ENCODE measurements at regions not wholly inside any gene's neighbourhood (a gene's known extent, or its start where the extent isn't known, plus 50 kb on each side); places are given as distances from the start of the nearest gene placed in this dataset.
"Not testable (repeated sequence)": the region's sequence is repeated elsewhere in the genome, so short reads cannot be mapped to it uniquely, and the experiment has no call there.

DNA sequence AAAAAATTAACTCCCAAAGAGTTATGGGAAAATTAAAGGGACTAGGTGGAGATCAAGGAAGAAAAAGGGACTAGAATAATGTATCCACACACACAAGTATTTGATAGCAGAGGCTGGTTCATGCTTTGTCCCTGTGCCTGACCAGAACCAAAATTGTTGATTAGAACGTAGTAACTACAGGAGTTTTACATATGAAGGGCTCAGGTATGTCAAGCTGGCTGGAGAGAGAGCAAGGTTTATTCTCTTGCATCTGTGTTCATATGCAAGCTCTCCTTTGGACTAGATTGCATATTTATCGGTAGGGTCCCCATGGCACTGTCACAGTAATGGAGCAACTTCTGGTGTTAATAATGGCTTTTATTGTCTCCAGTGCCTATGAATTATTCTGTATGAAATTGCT, 239.9 kb upstream of the TRPM3 start:
- no peak for DNase-seq

DNA sequence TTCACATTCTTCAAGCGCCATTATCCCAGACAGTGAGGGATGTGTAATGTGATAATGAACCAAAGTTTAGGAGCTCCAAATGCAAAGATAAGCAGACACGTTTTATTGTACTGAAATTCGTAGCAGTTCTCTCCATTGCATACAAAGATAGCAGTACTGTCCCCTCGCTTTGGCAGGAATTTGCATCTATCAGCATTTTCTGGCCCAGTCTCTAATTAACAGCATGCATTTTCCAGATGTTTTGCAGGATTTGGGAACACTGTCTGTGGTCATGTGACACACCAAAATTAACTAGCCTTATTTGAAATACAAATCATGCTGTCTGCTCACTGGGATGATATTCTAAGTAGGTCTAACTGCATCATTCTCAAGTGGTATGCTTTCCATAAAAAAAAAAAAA, 235.9 kb upstream of the TRPM3 start:
- DNase-seq = no peak

DNA sequence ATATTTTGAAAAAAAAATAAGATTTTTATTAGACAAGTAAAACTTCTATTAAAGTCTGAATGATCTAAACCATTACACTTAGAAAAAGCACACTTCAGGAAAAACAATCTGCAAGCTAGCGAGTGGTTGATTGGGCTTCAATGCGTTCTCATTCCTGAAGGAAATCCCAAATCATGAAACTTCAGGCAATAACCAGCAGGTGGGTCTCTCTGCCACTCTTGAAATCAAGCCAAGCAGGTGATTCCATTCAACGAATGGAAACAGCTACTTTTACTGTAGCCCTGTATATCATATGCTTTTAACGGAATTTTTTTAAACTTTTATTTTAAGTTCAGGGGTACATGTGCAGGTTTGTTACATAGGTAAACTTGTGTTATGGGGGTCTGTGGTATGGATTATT, 234.5 kb upstream of the TRPM3 start:
- DNase-seq = no peak

DNA sequence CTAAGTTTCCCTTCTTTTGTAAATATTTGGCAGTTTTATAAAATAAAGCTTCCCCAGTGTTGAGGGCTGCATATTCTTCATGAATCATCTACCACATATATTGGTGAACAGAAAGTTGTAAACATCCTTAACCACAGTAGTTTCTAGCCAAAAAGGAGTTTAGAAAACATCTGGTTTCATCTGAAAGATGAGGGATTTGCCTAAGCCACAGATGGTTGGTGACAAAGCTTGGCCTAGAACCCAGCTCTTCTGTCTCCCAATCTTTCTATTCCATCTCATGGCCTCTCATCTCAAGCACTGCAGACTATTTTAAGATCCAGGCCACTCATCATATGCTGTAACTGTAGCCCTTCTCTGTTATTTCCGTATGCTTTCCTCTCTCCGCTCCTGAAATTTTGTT, 232.3 kb upstream of the TRPM3 start:
- no peak for DNase-seq

DNA sequence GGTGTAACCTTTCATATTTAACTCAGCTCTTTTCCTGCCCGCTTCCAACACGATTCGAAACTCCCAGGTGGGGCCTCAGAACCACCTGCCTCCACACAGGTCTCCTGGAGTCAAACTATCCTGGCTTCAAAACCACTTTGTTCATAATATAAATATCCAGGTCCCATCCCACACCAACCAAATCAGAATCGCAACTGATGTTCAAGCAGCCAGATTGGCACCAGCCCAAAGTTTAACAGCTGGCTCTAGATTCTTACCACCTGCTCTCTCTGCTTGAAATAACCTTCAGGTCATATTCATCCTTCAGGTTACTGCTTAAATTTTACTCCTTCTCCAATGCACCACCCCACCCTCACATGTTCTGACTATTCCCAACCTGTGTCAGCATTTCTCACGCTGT, 231.4 kb upstream of the TRPM3 start:
- DNase-seq = no peak

DNA sequence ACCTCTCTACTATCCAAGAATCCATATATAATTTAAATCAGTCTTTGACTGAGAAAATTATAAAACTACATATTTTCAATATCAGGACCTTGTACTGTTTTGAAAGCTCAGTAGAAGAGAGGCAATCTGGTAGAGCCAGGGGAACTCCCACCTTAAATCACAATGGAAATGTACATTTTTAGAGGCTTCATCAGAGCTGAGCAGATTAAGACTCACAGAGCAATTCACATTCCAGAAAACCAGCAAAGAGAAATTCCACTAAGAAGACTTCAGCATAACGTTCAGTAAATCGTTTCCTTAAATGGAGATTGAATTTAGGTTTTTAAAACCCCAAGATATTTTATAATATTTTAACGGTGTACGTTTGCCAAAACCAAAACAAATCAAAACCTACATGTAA, 227.8 kb upstream of the TRPM3 start:
- DNase-seq = no peak

DNA sequence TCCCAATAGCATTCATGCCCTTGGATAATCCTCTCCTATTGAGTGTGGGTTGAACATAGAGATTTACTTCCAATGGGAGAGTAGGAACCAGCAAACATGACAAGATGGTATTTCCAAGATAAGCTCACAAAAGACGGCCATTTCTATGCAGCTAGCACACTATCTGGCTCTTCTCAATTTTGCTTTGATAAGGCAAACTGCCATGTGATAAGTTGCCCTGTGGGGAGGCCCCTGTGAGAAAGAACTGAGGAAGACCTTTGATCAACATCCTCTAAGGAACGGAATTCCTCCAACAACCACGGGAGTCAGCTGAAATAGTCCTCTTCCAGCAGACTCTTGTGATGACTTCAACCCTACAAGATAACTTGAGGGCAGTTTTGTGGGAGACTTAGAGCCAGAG, 211.9 kb upstream of the TRPM3 start:
- no peak for DNase-seq

DNA sequence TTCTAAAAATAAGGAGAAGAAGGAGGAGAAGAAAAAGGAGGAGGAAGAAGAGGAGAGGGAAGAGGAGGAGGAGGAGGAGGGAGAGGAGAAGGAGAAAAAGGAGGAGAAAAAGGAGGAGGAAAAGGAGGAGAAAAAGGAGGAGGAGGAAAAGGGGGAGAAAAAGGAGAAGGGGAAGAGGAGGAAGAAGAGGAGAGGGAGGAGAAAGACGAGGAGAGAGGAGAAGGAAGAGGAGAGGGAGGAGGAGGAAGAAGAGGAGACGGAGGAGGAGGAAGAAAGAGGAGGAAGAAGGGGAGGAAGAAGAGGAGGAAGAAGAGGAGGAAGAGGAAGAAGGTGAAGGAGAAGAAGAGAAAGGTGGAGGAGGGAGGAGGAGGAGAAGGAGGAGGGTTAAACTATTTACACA, 210.2 kb upstream of the TRPM3 start:
- DNase-seq = no peak

DNA sequence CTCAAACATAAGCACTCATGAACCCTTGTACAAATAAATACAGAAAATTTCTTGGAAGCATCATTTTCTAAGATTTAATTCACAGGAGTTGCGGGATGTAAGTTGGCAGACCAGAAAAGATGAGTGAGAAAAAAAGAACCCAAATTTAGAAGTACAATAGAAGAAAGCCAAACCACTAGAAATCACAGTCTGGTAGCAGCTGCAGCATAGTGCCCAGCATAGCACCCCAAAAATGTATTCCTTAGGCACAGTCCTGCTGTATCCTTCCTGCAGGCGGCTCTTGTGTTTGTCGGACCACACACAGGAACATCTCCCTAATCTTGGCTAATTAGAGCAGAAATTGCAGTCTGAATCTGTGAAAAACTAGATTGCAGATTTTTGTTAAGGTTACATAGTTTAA, 208.5 kb upstream of the TRPM3 start:
- DNase-seq = no peak

DNA sequence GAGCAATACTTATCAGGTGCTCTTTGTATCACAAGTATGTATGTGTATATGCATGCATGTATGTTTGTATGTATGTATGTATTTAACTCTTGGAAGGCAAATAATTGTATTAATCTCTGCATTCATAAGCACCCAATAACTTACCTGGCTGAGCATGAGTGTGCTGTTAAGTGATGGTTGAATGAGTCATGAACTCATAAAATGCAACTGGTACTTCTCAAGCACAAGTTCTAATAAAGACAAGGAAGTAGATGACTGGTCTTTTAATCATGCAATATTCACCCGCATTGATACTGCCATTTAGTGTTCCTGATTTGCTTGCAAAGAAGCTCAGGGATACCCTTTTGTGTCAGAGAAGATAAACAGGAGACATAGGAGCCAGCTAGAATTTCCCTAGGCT, 204.9 kb upstream of the TRPM3 start:
- no peak for DNase-seq

DNA sequence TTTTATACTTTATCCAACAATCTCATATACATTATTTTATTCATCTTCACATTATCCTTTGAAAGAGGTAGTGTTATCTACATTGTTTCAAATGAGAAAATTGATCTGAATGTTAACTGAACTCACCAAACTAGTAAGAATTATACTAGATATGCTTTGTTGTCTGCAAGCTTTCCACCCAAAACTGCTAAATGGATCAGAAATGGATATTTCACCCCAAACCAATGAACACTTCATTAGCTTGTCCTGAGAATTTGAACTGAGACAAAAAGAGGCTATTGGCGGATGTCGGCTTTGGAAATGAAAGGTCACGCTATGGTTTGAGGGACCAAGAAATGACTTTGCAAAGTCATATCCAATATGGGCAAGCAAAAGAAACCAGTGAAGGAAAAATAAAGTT, 201.9 kb upstream of the TRPM3 start:
- DNase-seq = no peak

DNA sequence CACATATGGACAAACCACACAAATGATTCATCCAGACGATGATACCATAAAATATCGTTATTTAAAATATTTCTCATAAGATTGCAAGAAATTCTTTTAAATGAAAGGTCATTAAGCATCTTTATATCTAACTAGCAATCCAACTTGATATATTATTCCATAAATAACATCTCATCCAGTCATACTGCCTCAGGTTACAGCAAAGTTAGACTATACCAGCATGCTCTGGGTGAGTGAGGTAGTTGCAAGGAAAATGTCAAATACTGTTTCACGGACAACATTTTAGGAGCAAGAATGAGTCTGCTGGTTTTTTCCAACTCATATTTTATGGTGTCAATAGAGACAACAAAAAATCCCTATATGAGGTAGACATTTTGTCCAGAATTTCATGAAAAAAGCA, 200.9 kb upstream of the TRPM3 start:
- no peak for DNase-seq

DNA sequence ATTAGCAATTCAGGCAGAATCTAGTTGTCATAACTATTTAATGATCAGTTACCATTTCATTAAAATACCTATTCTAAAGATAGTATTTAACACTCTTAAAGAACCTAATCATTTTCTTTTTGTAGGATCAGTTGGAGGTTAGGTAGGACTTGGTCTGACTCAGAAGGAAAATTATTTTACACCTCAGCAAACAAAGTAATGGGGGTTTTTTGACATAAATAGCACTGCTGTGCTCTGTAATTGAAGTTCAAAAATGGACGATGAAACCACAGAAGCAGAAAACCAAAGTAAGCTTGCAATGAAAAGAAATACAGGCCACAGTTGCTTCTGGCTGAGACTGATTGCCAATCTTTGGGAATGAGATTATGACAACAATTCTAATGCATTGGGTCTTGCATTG, 187.0 kb upstream of the TRPM3 start:
- no peak for DNase-seq

DNA sequence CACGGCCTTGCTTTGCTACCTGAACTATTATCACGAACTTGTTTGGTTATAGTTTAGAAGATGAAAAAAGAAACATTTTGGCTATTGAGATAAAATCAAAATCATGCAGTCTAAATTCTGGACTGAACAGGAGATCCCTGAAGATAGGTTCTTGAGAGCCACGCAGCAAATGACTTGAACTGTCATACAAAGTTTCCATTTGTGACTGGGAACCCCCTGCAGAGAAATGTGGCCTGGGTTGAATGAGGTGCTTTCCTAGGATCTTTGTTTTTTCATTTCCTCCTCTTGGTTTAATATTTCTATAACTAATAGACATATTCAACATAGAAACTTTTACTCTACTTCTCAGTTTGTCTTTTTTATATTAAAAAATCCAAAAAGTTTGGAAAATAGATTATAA, 184.7 kb upstream of the TRPM3 start:
- DNase-seq = no peak

DNA sequence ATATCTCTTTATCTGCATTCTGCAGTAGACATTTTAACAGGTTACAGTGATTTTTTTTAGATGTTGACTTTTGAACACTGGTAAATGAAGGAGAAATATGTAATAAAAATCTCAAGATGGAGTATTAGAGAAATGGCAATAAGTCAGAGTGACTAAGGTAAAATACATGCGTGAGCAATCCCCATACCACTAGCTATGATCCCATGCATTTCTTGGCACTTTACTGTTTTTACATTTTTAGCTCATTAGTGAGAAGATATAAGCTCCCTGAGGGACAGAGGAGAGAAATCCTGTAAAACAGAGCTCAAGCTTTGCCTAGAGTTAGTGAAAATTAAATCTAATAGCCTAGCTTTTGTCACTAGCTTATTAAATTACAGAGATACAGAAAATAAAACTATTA, 181.9 kb upstream of the TRPM3 start:
- DNase-seq = no peak

DNA sequence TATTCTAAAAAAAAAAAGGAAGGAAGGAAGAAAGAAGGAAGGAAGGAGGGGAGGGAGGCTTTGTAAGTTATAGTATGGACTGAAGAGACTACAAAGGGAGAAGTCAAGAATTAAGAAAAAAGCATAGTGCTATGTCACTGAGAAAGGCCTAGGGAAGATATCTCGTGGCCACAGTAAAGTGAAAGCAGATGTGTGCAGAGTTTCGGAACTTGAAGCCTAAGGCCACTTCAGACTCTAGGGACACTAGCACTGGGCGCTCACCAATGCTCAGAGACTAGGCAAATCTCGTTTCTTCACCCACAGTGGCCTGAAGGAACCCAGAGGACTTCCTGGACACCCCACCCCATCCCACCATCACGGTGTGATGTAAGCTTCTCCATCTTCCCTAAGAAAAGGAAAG, 181.4 kb upstream of the TRPM3 start:
- DNase-seq = no peak

DNA sequence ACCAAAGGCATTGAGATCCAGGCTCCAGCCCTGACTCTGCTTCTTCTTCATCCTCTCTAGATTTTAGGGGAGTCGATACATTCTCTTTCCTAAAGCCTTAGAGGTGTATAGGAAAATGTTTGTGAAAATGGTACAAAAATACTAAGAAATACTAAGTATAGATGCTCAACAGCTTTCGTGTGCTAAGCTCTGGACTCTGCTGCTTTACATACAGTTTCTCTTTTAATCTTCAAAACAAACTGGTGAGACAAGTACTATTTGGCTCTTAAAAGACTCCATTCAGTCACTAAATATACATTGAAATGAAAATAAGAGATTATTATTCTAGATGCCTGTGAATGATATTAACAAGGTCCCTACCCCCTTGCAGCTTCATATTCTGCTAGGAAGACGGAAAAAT, 174.5 kb upstream of the TRPM3 start:
- no peak for DNase-seq

DNA sequence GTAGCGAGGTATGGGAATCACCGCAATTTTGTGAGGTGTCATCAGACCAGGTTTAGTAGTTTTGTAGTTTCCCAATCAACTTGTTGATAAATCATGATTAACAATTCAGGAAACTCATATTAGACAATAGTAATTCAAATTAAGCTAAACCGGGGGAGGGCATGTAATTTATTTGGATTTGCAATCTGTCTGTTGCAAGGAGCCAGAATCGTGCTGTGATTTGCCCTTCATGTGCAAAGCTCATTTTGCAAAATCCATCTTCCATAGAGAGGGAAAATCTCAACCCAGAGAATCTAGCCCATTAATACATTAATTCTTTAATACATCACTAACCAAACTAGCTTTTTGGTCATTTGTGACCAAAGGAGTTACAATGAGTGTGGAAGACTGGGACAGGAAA, 164.7 kb upstream of the TRPM3 start:
- no peak for DNase-seq

DNA sequence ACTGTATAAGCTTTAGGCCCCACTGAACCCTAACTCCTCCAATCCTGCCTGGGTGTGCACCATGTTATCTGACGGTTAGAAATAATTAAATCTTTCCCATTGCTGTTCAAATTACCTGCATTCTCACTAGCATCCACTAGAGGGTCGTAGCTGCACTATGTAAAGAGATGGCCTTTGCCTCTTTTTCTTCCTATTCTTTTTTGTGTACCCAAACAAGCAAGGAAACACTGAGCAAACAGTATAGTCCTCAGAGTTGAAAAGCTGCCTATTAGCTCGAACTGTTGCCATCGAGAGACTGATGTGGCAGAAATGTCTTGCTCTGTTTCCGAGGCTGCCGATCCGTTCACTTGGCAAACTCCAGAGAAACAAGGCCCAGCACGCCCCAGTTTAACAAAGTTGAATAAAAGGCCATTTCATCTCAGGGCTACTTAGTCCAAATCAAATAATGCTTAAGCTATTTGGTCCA, 163.8 kb upstream of the TRPM3 start:
- DNase-seq = no peak

DNA sequence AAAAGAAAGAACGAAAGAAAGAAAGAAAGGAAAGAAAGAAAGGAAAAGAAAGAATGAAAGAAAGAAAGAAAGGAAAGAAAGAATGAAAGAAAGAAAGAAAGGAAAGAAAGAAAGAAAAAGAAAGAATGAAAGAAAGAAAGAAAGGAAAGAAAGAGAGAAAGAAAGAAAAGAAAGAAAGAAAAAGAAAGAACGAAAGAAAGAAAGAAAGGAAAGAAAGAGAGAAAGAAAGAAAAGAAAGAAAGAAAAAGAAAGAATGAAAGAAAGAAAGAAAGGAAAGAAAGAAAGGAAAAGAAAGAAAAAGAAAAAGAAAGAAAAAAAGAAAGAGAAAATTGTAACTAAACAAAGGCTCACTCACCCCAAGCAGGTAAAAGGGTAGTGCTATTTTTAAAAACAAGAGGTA, 160.7 kb upstream of the TRPM3 start:
- not testable (repeated sequence) for DNase-seq

DNA sequence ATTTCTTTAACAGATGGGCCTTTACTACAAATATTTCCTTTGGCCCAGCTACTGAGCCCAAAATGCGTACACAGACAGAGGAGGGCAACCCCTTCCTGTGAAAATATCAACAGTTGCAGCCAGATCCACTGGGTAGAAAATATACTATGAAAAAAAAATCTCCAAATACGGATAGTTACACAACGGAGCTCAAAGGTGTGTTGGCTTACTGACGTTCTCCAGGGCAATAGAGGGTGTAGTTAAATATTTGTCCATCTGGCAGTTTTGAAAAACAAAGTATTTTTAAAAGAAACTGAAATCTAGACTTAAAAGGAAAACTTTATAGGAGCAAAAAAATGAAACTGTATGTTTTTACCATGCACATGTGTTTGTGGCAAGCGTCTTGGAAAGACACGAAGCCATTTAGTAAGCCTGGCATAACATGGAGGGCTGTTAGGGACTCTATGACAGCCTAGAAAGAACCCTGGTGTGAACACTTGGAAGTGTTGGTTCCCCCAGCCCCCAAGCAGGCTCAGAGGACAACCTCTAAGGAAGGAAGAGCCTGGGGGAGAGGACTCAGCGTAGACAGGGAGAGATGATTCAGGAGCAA, 157.8 kb upstream of the TRPM3 start:
- DNase-seq = no peak

DNA sequence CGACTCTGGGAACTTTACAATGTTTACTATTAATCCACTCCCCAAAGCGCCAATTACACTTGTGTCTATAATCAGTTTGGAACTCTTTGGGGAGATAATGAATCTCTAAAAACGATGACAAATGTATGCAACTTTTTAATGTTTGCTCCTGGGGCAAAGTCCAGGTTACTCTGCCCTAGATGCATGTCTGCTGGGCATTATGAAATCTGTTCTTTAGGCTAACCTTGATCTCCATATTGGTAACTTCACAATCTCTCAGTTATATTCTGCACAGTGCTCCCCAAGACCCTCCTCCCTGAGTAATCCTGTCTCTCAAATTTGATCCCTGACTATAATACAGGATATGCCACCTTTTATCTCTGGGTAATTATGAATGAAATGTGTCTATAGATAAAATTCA, 152.2 kb upstream of the TRPM3 start:
- DNase-seq = no peak

DNA sequence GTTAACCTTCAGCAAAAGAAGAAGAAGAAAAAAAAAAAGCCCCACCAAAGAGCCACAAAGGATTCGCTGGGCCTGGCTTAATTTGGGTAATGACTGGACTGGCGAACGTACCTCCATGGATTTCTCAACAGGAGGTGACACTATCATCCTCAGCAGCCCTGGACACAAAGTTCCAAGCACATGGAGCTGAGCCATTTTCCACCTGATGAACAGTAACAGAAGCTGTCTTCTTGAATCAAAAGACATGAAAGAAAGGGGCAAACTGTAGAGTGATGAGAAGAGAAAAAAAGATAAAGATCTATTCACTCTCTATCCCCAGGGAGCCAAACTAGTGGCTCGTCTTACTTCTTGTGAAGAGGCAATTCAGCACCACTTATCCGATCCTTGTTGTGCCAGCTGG, 150.2 kb upstream of the TRPM3 start:
- DNase-seq = no peak

DNA sequence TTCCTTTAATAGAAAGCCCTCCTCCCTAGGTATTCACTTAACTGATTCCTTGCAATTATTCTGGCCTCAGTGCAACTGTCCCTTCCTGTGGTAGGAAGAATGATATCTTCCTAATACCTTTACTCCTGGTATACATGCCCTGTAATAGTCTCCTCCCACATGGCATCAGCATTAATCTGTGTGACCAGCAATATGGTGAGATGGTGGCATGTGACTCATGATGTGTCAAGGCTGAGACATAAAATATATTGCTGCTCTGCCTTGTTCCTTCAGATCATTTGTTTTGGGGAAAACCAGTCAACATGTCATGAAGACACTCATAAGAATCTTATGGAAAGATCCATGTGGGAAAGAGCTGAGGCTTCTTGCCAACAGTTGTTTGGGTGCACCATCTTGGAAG, 149.1 kb upstream of the TRPM3 start:
- DNase-seq = no peak

DNA sequence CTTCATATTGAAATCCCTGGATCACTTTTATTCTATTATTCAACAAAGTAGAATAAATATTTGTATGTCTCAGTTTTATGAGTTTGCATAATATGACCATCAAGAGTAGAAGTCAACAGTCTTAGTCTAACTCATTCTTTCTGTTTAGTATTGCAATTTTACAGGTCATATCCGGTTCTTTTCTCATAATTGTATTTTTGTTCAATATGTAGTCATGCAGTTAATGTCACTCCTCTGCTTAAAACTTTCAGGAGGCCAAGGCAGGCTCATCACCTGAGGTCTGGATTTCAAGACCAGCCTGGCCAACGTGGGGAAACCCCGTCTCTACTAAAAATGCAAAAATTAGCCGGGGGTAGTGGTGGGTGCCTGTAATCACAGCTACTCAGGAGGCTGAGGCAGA, 148.4 kb upstream of the TRPM3 start:
- no peak for DNase-seq
